ENCODE measurements at regions not wholly inside any gene's neighbourhood (a gene's known extent, or its start where the extent isn't known, plus 50 kb on each side); places are given as distances from the start of the nearest gene placed in this dataset.

DNA sequence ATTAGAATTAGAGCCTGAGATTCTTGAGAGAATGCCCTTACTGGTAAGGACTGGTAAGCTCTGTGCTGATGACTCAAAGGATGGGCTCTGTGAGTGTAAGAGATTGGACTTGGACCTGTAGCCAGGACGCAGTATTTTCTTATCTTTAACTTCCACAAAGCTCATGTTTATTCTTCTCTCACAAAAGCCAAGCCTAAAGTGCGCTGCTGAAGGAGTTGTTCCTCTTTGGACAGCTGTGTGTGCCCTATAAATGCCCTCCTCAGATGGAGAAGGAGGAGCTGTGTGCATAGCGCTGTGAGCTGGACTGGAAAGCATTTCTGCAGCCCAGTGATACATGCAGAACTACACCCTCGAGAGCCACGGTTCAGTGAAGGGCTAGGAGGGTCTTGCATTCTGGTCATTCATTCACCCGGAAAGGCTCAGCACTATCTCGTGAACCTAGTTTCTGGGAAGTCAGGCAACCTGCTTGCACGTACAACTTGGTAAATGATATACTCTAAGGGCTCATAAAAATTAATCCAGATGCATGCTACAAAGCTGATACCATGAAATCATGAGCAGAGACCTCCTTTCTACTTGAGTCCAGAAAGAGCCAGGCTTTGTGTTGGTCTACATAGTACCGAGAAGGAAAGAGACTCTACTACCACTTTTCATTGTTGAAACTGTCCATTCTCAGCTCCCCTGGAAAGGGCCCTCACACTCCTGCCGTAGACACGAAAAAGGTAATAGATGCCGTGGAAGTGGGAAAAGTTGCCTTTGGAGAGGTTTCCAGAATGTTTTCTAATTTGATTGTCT is 103.0 kb upstream of the TBL1XR1 start:
- no peak for DNase-seq (ENCODE audit: low read depth)

DNA sequence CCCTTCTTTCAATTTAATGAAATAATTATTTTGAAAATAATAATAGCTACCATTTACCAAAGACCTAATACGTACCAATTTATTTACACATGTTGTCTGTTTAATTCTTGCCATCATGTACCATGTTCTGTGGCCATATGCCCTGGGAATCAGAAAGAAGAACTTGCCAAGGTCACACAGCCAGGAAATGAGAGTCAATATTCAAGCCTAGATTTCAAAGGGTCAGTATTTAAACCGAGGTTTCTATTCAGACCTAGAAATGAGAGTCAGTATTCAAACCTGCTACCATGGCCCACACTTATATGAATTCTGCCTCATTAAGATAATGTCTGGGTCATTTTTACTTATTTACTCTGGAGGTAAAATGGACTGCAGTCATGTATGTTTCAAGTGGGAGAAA is 103.6 kb upstream of the TBL1XR1 start:
- DNase-seq (ENCODE audit: low read depth), result no peak

DNA sequence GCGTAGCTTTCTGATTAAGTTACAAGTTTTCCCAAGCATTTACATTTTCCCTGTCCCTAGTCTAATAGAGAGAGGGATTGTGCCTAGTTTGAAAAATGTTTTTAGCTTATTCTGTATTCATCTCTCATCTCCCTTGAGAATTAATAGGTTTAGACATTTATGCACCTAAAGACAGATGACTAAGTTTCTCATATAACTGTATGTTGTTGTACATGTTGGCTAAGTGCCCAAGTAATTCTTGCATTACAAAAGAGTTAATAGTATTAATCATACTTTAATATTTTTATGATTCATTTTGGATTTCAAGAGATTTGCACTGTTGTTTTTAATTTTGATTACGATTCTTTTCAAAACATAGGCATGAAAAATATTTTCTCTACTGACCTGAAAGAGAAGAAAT is 109.0 kb upstream of the TBL1XR1 start:
- DNase-seq (ENCODE audit: low read depth), result no peak

- DNase-seq (ENCODE audit: low read depth), result no peak
These were observed 110.1 kb upstream of the TBL1XR1 start for GRCh38 chr3:177307391-177307790.

- no peak for DNase-seq (ENCODE audit: low read depth)
These were observed 110.5 kb upstream of the TBL1XR1 start for GRCh38 chr3:177307826-177308225.

DNA sequence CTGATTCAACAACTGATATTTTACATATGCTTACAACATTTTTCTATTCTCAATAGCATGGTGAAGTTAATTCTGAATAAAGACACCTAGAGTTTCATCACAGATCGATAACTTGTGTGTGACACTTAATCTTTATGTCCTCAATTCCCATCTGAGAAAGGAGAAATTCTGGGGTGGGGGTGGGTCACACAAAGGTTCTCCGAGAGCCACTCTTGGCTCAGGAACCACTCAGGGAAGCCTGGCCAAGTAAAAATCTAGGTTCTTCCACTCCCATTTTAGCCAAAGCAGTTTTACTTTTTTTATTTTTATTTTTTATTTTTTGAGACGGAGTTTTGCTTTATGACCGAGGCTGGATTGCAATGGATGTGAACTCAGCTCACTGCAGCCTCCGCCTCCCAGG is 111.0 kb upstream of the TBL1XR1 start:
- no peak for DNase-seq (ENCODE audit: low read depth)

- no peak for DNase-seq (ENCODE audit: low read depth)
These were observed 111.6 kb upstream of the TBL1XR1 start for GRCh38 chr3:177308911-177309310.

GRCh38 chr3:177312491-177312890 is 115.2 kb upstream of the TBL1XR1 start:
- no peak for DNase-seq (ENCODE audit: low read depth)

GRCh38 chr3:177314897-177315296 is 117.6 kb upstream of the TBL1XR1 start:
- no peak for DNase-seq (ENCODE audit: low read depth)

GRCh38 chr3:177317247-177317646 is 120.0 kb upstream of the TBL1XR1 start:
- DNase-seq (ENCODE audit: low read depth), result no peak

DNA sequence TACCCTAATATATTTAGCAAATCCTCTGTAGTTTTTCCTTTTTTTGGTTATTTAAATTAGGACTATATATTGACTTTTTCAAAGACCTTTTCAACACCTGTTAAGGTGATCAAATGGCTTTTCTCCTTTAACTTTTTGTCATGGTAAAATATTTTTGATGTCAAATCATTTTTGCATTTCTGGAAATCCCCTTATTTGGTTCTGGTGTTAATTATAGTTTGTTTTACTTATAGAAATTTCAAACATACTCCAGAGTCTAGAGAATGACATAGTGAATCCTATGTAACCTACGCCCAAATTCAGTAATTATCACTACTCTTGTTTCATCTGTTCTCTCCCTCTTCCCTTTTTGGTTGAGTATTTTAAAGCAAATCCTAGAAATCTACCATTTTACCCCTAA is 121.3 kb upstream of the TBL1XR1 start:
- no peak for DNase-seq (ENCODE audit: low read depth)

DNA sequence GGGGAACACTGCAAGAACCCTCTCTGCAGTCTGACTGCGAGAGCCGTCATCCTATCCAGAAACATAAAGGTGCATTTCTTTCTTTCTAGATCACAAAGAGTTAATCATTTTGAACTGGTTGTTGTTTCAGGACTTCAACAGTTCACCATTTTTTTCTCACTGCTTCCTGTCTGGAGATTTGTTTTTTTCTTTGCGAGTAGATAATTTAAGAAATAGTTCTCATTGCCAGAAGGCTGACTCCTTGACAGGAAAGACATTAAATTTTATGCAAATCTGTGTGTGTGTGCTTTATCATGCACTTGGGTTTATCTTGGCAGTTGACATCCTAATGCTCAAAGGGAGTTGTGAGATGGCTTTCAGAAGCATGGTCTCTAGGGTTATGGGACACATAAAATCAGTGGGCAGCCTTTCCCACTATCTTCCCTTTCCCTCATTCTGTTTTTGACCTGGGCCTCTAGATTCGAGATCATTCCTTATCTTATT is 123.5 kb upstream of the TBL1XR1 start:
- no peak for DNase-seq (ENCODE audit: low read depth)

GRCh38 chr3:177321819-177322218 is 124.5 kb upstream of the TBL1XR1 start:
- DNase-seq (ENCODE audit: low read depth), result no peak

- DNase-seq (ENCODE audit: low read depth), result no peak
These were observed 125.6 kb upstream of the TBL1XR1 start for GRCh38 chr3:177322881-177323280.

- no peak for DNase-seq (ENCODE audit: low read depth)
These were observed 132.6 kb upstream of the TBL1XR1 start for GRCh38 chr3:177329854-177330253.

DNA sequence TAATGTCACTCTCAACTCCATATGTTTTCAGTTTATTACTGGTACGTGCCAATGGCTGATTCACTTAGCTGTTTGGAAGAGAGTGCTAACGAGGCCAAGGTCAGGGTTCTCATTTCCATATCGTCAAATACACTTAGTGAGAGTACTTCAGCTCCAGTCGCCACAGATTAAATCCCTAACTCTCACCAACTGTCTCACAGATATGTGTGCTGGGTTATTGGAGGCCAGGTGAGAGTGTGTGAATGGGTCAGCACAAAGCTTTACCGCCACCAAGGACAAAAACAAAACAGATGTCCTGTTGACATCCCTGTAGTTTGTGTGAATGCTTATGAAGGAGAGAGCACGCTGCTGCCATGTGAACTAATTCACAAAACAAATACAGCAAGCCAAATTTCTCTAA is 133.5 kb upstream of the TBL1XR1 start:
- DNase-seq (ENCODE audit: low read depth), result no peak

DNA sequence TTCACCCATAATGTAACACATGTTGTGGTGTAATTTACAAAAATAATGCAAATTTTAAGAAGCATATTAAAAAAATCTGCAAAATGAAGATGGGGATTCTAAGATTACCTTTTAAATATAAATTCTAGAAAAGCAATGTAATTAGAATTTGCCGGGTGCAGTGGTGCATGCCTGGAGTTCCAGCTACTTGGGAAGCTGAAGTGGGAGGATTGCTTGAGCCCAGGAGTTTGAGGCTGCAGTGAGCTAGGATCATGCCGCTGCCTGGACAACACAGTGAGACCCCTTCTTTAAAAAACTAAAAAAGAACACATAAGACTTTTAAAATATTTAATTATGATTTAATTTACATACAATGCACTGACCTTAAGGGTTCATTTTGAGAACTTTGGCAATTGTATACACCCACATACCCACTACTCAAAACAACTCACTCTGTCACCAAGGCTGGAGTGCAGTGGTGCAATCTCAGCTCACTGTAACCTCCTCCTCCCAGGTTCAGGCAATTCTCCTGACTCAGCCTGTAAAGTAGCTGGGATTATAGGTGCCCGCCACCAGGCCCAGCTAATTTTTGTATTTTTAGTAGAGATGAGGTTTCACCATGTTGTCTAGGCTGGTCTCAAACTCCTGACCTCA is 134.0 kb upstream of the TBL1XR1 start:
- DNase-seq (ENCODE audit: low read depth), result no peak

DNA sequence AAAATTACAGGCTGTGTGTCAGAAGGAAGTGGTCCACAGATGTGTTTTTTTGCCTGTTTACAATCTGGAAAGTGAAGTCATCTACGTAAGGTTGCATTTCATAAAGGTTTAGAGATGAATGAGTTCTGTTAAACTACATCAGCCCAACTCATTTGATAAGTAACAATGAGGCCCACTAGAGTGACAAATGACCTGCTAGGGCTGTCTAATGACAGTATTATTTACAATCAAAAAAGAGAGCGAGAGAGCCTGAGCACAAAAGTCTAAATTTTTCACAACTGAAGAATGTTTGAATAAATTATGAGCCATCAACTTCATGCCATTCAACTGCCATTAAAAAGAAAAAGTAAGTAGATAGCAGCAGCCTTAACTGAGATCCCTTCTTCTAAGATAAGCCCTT is 135.7 kb upstream of the TBL1XR1 start:
- DNase-seq (ENCODE audit: low read depth), result no peak

GRCh38 chr3:177333533-177334520 is 136.5 kb upstream of the TBL1XR1 start:
- DNase-seq (ENCODE audit: low read depth), result peak; percentile 39

- DNase-seq (ENCODE audit: low read depth), result no peak
These were observed 137.5 kb upstream of the TBL1XR1 start for GRCh38 chr3:177334803-177335202.

- peak; percentile 77 for DNase-seq (ENCODE audit: low read depth)
These were observed 138.4 kb upstream of the TBL1XR1 start for GRCh38 chr3:177335728-177336127.

GRCh38 chr3:177336873-177337450 is 139.7 kb upstream of the TBL1XR1 start:
- no peak for DNase-seq (ENCODE audit: low read depth)

Data from RPMI7951 (cell line).